Dendritic cell treated with granulocyte-macrophage colony-stimulating factor and Interleukin-4, amounts not matched to agents 40 ng/mL and 50 ng/mL, for 4 days (primary cell): ENCODE measurements at regions not wholly inside any gene's neighbourhood (a gene's known extent, or its start where the extent isn't known, plus 50 kb on each side); places are given as distances from the start of the nearest gene placed in this dataset.

Experiments used
- H3K27ac Mint-ChIP-seq: one replicate; pipeline ENCODE4 v1.8.0; 2022; ENCODE audit warnings: mild to moderate bottlenecking, mixed read lengths
- H3K27me3 Mint-ChIP-seq: one replicate; pipeline ENCODE4 v1.8.0; 2022; ENCODE audit warnings: mild to moderate bottlenecking, mixed read lengths
- H3K36me3 Mint-ChIP-seq: one replicate; pipeline ENCODE4 v1.8.0; 2022; ENCODE audit warnings: low read depth, mixed read lengths
- H3K4me1 Mint-ChIP-seq: one replicate; pipeline ENCODE4 v1.8.0; 2022; ENCODE audit warnings: low read depth, mixed read lengths
- H3K4me3 Mint-ChIP-seq: one replicate; pipeline ENCODE4 v1.8.0; 2022; ENCODE audit warnings: mild to moderate bottlenecking, moderate library complexity, mixed read lengths
- H3K9me3 Mint-ChIP-seq: one replicate; pipeline ENCODE4 v1.8.0; 2022; ENCODE audit warnings: mixed read lengths
- intact Hi-C: fragments of 100-400 bp; cut with micrococcal nuclease; formaldehyde crosslinking; loops from one replicate; pipeline ENCODE4 v1.15.0; 2022

GRCh38 chr15:57897870-57898269 lies 167.6 kb downstream of the ALDH1A2 start:
- intact Hi-C loops, result no loop called here
- Mint-ChIP-seq H3K4me3 (no peak overlapping the region), H3K4me1 (no peaks in the 10 kb centered on the region), H3K27me3 (peaks cover 5% of the 10 kb centered on the region), H3K36me3 (no peaks in the 10 kb centered on the region), H3K27ac (no peak overlapping the region), H3K9me3 (no peaks in the 10 kb centered on the region)

- Mint-ChIP-seq H3K36me3 (no peaks in the 10 kb centered on the region), H3K27ac (no peak overlapping the region), H3K4me3 (no peak overlapping the region), H3K9me3 (no peaks in the 10 kb centered on the region), H3K27me3 (peaks cover 5% of the 10 kb centered on the region), H3K4me1 (no peaks in the 10 kb centered on the region)
- intact Hi-C loops, result no loop called here
Measured at GRCh38 chr15:57902155-57902554, 163.4 kb downstream of the ALDH1A2 start.
